MM.1S (cell line): ENCODE measurements at regions not wholly inside any gene's neighbourhood (a gene's known extent, or its start where the extent isn't known, plus 50 kb on each side); places are given as distances from the start of the nearest gene placed in this dataset.

Experiments used
- DNase-seq: peaks from one replicate; pipeline ENCODE4 v3.0.0-alpha.2; 2015
- H2AFZ ChIP-seq: fragments of 300-600 bp; sonication (generic); 2 replicates; pipeline ENCODE4 v1.6.0; 2016; ENCODE audit warnings: antibody characterized with exemption, low read length
- H3F3A ChIP-seq: fragments of 300-600 bp; sonication (generic); 2 replicates; pipeline ENCODE4 v1.6.1; 2016; ENCODE audit warnings: mild to moderate bottlenecking, antibody characterized with exemption, low read length, moderate library complexity, mixed read lengths; ENCODE audit not compliant: insufficient read depth
- H3K27ac ChIP-seq: fragments of 300-600 bp; sonication (generic); 2 replicates; pipeline ENCODE4 v1.5.1; 2016; ENCODE audit warnings: mild to moderate bottlenecking, low read length
- H3K27me3 ChIP-seq: fragments of 300-600 bp; sonication (generic); replicated peaks from 2 replicates; pipeline ENCODE4 v1.6.0; 2016; ENCODE audit warnings: low read length; ENCODE audit not compliant: insufficient read depth
- H3K36me3 ChIP-seq: fragments of 300-600 bp; sonication (generic); replicated peaks from 2 replicates; pipeline ENCODE4 v1.6.1; 2016; ENCODE audit warnings: mild to moderate bottlenecking, low read length, mixed read lengths; ENCODE audit not compliant: insufficient read depth
- H3K4me1 ChIP-seq: fragments of 300-600 bp; sonication (generic); 2 replicates; pipeline ENCODE4 v1.6.1; 2016; ENCODE audit warnings: low read length, mixed read lengths
- H3K4me2 ChIP-seq: fragments of 300-600 bp; sonication (generic); 2 replicates; pipeline ENCODE4 v1.6.0; 2016; ENCODE audit warnings: low read depth, low read length
- H3K4me3 ChIP-seq: fragments of 300-600 bp; sonication (generic); 2 replicates; pipeline ENCODE4 v1.5.1; 2016; ENCODE audit warnings: low read length, mixed read lengths
- H3K79me2 ChIP-seq: fragments of 300-600 bp; sonication (generic); 2 replicates; pipeline ENCODE4 v1.6.1; 2016; ENCODE audit warnings: mixed run types, low read length, mixed read lengths
- H3K9ac ChIP-seq: fragments of 300-600 bp; sonication (generic); 2 replicates; pipeline ENCODE4 v1.6.1; 2016; ENCODE audit warnings: low read length, mixed read lengths
- H3K9me2 ChIP-seq: fragments of 300-600 bp; sonication (generic); replicated peaks from 2 replicates; pipeline ENCODE4 v1.6.1; 2016; ENCODE audit warnings: mild to moderate bottlenecking, low read length, mixed read lengths; ENCODE audit not compliant: insufficient read depth
- H3K9me3 ChIP-seq: fragments of 300-600 bp; sonication (generic); replicated peaks from 2 replicates; pipeline ENCODE4 v1.6.1; 2016; ENCODE audit warnings: mild to moderate bottlenecking, low read length, mixed read lengths; ENCODE audit not compliant: insufficient read depth
- H4K20me1 ChIP-seq: fragments of 300-600 bp; sonication (generic); 2 replicates; pipeline ENCODE4 v1.6.1; 2016; ENCODE audit warnings: mild to moderate bottlenecking, low read length, moderate library complexity, mixed read lengths; ENCODE audit not compliant: insufficient read depth
- EZH2 ChIP-seq: fragments of 300-600 bp; sonication (generic); optimal IDR thresholded peaks from 2 replicates; pipeline ENCODE3; 2017; ENCODE audit warnings: low read depth, mild to moderate bottlenecking, antibody characterized with exemption, low read length, mixed read lengths
- EZH2phosphoT487 ChIP-seq: fragments of 300-600 bp; sonication (generic); IDR thresholded peaks from 2 replicates; pipeline ENCODE4 v1.6.1; 2018; ENCODE audit warnings: antibody characterized with exemption, low read length
- TF ChIP-seq, protein P1 (sequence below): fragments of 300-600 bp; sonication (generic); IDR thresholded peaks from 2 replicates; pipeline ENCODE4 v1.5.1; 2016; ENCODE audit warnings: antibody characterized with exemption, low read length, mixed read lengths

DNA sequence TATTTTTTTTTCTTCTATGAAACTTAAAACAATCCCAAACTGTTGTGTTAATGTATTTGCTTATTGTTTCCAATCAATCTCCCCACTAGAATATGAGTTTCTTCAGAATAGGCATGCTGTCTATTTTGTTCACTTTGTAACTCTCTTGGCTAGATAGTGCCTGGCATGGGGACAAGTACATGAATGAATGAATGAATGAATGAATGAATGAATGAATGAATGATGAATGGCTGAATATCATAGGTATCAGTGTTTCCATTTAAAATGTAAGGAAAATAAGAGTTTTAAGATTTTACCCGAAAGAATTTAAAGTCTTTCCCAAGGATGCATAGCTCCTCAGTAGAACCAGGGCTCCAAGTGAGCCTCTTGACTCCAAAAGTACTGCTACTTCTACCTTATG lies 294.9 kb upstream of the GADL1 start:
- H3K4me2 ChIP-seq: no peak overlapping the region
- H3F3A ChIP-seq: no peaks in the 10 kb centered on the region
- no peaks in the 10 kb centered on the region for H3K4me1 ChIP-seq
- no peaks in the 10 kb centered on the region for H4K20me1 ChIP-seq
- no peaks in the 10 kb centered on the region for H3K36me3 ChIP-seq
- no peak overlapping the region for H3K9ac ChIP-seq
- no peak overlapping the region for H2AFZ ChIP-seq
- no peaks in the 10 kb centered on the region for H3K79me2 ChIP-seq
- no peaks in the 10 kb centered on the region for H3K9me3 ChIP-seq
- H3K9me2 ChIP-seq: no peaks in the 10 kb centered on the region
- no peak for TF ChIP-seq EZH2
- TF ChIP-seq, protein P1, sequence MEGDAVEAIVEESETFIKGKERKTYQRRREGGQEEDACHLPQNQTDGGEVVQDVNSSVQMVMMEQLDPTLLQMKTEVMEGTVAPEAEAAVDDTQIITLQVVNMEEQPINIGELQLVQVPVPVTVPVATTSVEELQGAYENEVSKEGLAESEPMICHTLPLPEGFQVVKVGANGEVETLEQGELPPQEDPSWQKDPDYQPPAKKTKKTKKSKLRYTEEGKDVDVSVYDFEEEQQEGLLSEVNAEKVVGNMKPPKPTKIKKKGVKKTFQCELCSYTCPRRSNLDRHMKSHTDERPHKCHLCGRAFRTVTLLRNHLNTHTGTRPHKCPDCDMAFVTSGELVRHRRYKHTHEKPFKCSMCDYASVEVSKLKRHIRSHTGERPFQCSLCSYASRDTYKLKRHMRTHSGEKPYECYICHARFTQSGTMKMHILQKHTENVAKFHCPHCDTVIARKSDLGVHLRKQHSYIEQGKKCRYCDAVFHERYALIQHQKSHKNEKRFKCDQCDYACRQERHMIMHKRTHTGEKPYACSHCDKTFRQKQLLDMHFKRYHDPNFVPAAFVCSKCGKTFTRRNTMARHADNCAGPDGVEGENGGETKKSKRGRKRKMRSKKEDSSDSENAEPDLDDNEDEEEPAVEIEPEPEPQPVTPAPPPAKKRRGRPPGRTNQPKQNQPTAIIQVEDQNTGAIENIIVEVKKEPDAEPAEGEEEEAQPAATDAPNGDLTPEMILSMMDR: no peak
- no peak for TF ChIP-seq EZH2phosphoT487
- H3K27me3 ChIP-seq: no peaks in the 10 kb centered on the region
- no peak overlapping the region for H3K4me3 ChIP-seq
- H3K27ac ChIP-seq: no peak overlapping the region
- no peak for DNase-seq

DNA sequence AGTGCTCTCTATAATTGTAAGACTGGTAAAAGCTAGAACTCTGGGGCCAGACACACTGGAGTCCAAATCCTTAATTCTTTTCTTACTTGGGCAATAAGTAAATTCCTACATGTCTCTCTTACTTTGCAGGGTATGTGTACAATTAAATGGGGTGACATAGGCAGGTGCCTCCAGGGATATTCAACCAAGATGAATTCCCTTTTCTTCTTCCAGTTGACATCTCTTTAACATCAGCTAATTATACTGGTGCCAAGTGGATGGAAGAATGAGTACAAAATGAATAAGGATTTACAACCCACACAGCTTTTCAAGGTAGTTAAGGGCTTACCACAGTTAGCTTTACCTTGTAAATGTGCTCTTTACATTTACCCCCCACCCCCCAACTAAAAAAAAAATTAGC lies 295.5 kb upstream of the GADL1 start:
- TF ChIP-seq, protein P1: no peak
- TF ChIP-seq EZH2phosphoT487 (no peak), EZH2 (no peak)
- no peak for DNase-seq
- H3K4me1 ChIP-seq: no peaks in the 10 kb centered on the region
- H3K27me3 ChIP-seq: no peaks in the 10 kb centered on the region
- H3K36me3 ChIP-seq: no peaks in the 10 kb centered on the region
- no peaks in the 10 kb centered on the region for H3K9me2 ChIP-seq
- H3K27ac ChIP-seq: no peak overlapping the region
- H3F3A ChIP-seq: no peaks in the 10 kb centered on the region
- H3K79me2 ChIP-seq: no peaks in the 10 kb centered on the region
- H3K9me3 ChIP-seq: no peaks in the 10 kb centered on the region
- H3K9ac ChIP-seq: no peak overlapping the region
- no peaks in the 10 kb centered on the region for H4K20me1 ChIP-seq
- no peak overlapping the region for H3K4me3 ChIP-seq
- H2AFZ ChIP-seq: no peak overlapping the region
- H3K4me2 ChIP-seq: no peak overlapping the region

DNA sequence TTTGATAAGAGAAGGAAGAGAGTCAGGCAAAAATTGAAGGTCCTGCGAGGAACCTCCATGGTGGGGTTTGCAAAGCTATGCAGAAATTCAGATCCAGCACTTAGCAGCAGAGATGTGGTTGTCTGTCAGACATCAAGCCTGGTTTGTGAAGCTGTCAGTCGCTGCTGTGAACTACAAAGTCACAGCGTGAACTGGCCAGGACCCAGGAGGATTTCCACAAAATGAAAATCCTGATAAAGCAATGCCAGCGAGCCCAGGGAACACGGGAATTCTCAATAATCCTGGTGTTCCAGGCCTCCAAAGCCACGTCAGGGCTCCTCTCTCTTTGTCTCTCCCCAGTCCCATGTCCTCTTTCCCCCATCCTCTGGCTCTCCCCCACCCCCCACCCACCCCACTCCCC lies 296.9 kb upstream of the GADL1 start:
- Histone ChIP-seq H3K27me3 (no peaks in the 10 kb centered on the region), H3K9me3 (no peaks in the 10 kb centered on the region), H3K9me2 (no peaks in the 10 kb centered on the region), H2AFZ (no peak overlapping the region), H3K4me3 (no peak overlapping the region), H3K9ac (no peak overlapping the region), H3F3A (no peaks in the 10 kb centered on the region), H3K27ac (no peak overlapping the region), H4K20me1 (no peaks in the 10 kb centered on the region), H3K4me1 (no peaks in the 10 kb centered on the region), H3K36me3 (no peaks in the 10 kb centered on the region), H3K4me2 (no peak overlapping the region), H3K79me2 (no peaks in the 10 kb centered on the region)
- TF ChIP-seq EZH2phosphoT487 (no peak), EZH2 (no peak)
- TF ChIP-seq, protein P1: no peak
- no peak for DNase-seq

DNA sequence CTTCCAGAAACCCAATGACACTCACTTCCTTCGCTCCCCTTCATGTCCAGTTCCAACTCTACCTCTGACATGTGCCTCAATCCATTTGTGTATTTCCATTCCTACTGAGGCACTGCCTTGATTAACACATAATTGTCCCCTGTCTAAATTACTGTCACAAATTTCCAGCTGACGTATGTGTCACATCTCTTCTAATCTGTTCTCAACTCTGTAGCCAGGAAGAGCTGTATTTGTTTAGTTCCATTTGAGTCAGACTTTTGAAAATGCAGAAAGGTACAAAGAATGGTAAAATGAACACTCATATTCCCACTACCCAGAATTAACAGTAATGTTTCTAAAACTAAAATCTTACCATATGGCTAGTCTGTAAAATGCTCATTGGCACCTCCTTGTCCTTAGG lies 299.0 kb upstream of the GADL1 start:
- Histone ChIP-seq H3K4me1 (no peaks in the 10 kb centered on the region), H3K27me3 (no peaks in the 10 kb centered on the region)
- TF ChIP-seq EZH2: no peak
- TF ChIP-seq, protein P1: no peak
- TF ChIP-seq EZH2phosphoT487: no peak

More for the DNA sequence above, 299.0 kb upstream of the GADL1 start:
- Histone ChIP-seq H3K27ac (no peak overlapping the region), H3K4me3 (no peak overlapping the region), H3K9ac (no peak overlapping the region), H3K79me2 (no peaks in the 10 kb centered on the region), H3F3A (no peaks in the 10 kb centered on the region), H2AFZ (no peak overlapping the region), H3K9me2 (no peaks in the 10 kb centered on the region), H3K4me2 (no peak overlapping the region), H3K9me3 (no peaks in the 10 kb centered on the region), H3K36me3 (no peaks in the 10 kb centered on the region), H4K20me1 (no peaks in the 10 kb centered on the region)
- DNase-seq: no peak
